GM18505 (cell line): ENCODE measurements at regions not wholly inside any gene's neighbourhood (a gene's known extent, or its start where the extent isn't known, plus 50 kb on each side); places are given as distances from the start of the nearest gene placed in this dataset.

ENCODE experiments used
- ATAC-seq: cut with Tn5 transposase; IDR thresholded peaks from one replicate; pipeline ENCODE4 v1.9.1; 2021; ENCODE audit not compliant: unreplicated experiment
- POLR2A ChIP-seq: IDR thresholded peaks from 4 replicates; pipeline ENCODE4 v1.6.1; 2011; ENCODE audit warnings: borderline replicate concordance; ENCODE audit not compliant: insufficient read depth, insufficient read length; ENCODE audit errors: extremely low read depth

- no peak for ATAC-seq
- no peak for TF ChIP-seq POLR2A
Measured at GRCh38 chr13:56865416-56865815, 275.3 kb upstream of the PRR20A start.

GRCh38 chr13:56869671-56870070, 271.0 kb upstream of the PRR20A start:
- ATAC-seq = no peak
- no peak for TF ChIP-seq POLR2A

- ATAC-seq = no peak
- no peak for TF ChIP-seq POLR2A
Measured at GRCh38 chr13:56886398-56886797, 254.3 kb upstream of the PRR20A start.

- no peak for TF ChIP-seq POLR2A
- no peak for ATAC-seq
Measured at GRCh38 chr13:56888455-56888854, 252.3 kb upstream of the PRR20A start.

GRCh38 chr13:56893843-56894242, 246.9 kb upstream of the PRR20A start:
- TF ChIP-seq POLR2A = no peak
- no peak for ATAC-seq

- no peak for ATAC-seq
- TF ChIP-seq POLR2A = no peak
Measured at GRCh38 chr13:56900549-56901279, 240.0 kb upstream of the PRR20A start.

- TF ChIP-seq POLR2A = no peak
- ATAC-seq = no peak
Measured at GRCh38 chr13:56902276-56902675, 238.4 kb upstream of the PRR20A start.

GRCh38 chr13:56903710-56904282, 236.9 kb upstream of the PRR20A start:
- ATAC-seq = no peak
- no peak for TF ChIP-seq POLR2A

- no peak for ATAC-seq
- no peak for TF ChIP-seq POLR2A
Measured at GRCh38 chr13:56906909-56907308, 233.8 kb upstream of the PRR20A start.

GRCh38 chr13:56907766-56908165, 233.0 kb upstream of the PRR20A start:
- no peak for ATAC-seq
- no peak for TF ChIP-seq POLR2A

- no peak for ATAC-seq
- no peak for TF ChIP-seq POLR2A
Measured at GRCh38 chr13:56909896-56910600, 230.7 kb upstream of the PRR20A start.

GRCh38 chr13:56917966-56918365, 222.8 kb upstream of the PRR20A start:
- TF ChIP-seq POLR2A = no peak
- ATAC-seq = no peak

- no peak for TF ChIP-seq POLR2A
- no peak for ATAC-seq
Measured at GRCh38 chr13:56923626-56924140, 217.0 kb upstream of the PRR20A start.

- no peak for TF ChIP-seq POLR2A
- no peak for ATAC-seq
Measured at GRCh38 chr13:56924401-56924800, 216.3 kb upstream of the PRR20A start.

GRCh38 chr13:56932104-56932503, 208.6 kb upstream of the PRR20A start:
- TF ChIP-seq POLR2A = no peak
- no peak for ATAC-seq

GRCh38 chr13:56953965-56954364, 186.8 kb upstream of the PRR20A start:
- no peak for TF ChIP-seq POLR2A
- no peak for ATAC-seq
